Vagina (tissue), 2 donors: ENCODE measurements at regions not wholly inside any gene's neighbourhood (a gene's known extent, or its start where the extent isn't known, plus 50 kb on each side); places are given as distances from the start of the nearest gene placed in this dataset.

Experiments used
- POLR2AphosphoS5 ChIP-seq, 2 donors: sonication (generic); formaldehyde crosslinking; IDR thresholded peaks; one replicate each; pipeline ENCODE4 v1.9.0; 2017; ENCODE audit warnings: antibody characterized with exemption in 2 of 2, mild to moderate bottlenecking in 2 of 2, low read depth in 1 of 2; ENCODE audit not compliant: insufficient read depth in 1 of 2
- TF ChIP-seq, protein P1 (sequence below), 3 experiments: fragments of 450-650 bp in 2 of 3; fragments of 200-600 bp in 1 of 3; sonication (generic) in 1 of 3; IDR thresholded peaks; one replicate each; pipeline ENCODE4 v1.5.1; 2017 to 2019; ENCODE audit warnings: antibody characterized with exemption in 3 of 3, mild to moderate bottlenecking in 2 of 3, moderate library complexity in 2 of 3

DNA sequence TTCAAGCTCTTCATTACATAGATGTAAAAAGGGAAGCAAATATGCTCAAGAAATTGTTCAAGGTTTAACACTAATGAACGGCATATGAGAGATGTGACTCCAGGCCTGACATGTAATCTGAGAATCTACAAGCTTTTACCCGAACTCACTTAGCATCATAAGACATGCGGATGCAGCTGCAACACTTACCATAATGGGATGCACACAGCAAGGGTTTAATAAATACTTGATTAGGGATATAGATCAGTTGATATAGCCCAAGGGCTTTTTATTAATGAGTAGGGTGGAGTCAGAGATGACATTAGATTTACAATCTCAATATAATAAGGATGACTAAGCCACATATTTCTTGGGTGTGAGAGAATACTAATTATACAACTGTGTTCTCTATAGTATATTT is 2215.5 kb downstream of the MAT2B start:
- TF ChIP-seq, protein P1, sequence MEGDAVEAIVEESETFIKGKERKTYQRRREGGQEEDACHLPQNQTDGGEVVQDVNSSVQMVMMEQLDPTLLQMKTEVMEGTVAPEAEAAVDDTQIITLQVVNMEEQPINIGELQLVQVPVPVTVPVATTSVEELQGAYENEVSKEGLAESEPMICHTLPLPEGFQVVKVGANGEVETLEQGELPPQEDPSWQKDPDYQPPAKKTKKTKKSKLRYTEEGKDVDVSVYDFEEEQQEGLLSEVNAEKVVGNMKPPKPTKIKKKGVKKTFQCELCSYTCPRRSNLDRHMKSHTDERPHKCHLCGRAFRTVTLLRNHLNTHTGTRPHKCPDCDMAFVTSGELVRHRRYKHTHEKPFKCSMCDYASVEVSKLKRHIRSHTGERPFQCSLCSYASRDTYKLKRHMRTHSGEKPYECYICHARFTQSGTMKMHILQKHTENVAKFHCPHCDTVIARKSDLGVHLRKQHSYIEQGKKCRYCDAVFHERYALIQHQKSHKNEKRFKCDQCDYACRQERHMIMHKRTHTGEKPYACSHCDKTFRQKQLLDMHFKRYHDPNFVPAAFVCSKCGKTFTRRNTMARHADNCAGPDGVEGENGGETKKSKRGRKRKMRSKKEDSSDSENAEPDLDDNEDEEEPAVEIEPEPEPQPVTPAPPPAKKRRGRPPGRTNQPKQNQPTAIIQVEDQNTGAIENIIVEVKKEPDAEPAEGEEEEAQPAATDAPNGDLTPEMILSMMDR (IDR thresholded peaks at IDR 0.05): no peak
- no peak for TF ChIP-seq POLR2AphosphoS5 (IDR thresholded peaks at IDR 0.05; ENCODE audit: insufficient read depth in 1 of 2, low read depth in 1 of 2)
